Esophagus squamous epithelium (tissue), 4 donors: ENCODE measurements at regions not wholly inside any gene's neighbourhood (a gene's known extent, or its start where the extent isn't known, plus 50 kb on each side); places are given as distances from the start of the nearest gene placed in this dataset.

Experiments
- CTCF ChIP-seq, 6 experiments: fragments of 450-650 bp in 4 of 6; fragments of 200-600 bp in 2 of 6; sonication (generic) in 2 of 6; IDR thresholded peaks; one replicate each; pipeline ENCODE4 v1.5.1; 2016 to 2019; ENCODE audit warnings: antibody characterized with exemption in 6 of 6, mild to moderate bottlenecking in 4 of 6, moderate library complexity in 4 of 6
- POLR2A ChIP-seq, 4 donors: fragments of 450-650 bp; IDR thresholded peaks; one replicate each; pipeline ENCODE4 v1.6.1; 2017; ENCODE audit warnings: antibody characterized with exemption in 4 of 4, mild to moderate bottlenecking in 4 of 4, moderate library complexity in 3 of 4

- TF ChIP-seq CTCF (IDR thresholded peaks at IDR 0.05): no peak
- no peak for TF ChIP-seq POLR2A (IDR thresholded peaks at IDR 0.05)
These were observed 718.8 kb upstream of the SOX11 start for GRCh38 chr2:4973354-4973753.
